Stimulated activated CD4-positive, alpha-beta T cell treated with anti-CD3 and anti-CD28 coated beads, Interleukin-4, amount 100 ng/mL, for 1 hour (primary cell): ENCODE measurements at regions not wholly inside any gene's neighbourhood (a gene's known extent, or its start where the extent isn't known, plus 50 kb on each side); places are given as distances from the start of the nearest gene placed in this dataset.
"Not testable (repeated sequence)": the region's sequence is repeated elsewhere in the genome, so short reads cannot be mapped to it uniquely, and the experiment has no call there.

ENCODE experiments used
- DNase-seq: peaks from one replicate; pipeline ENCODE4 v3.0.0-alpha.2; 2020

GRCh38 chr7:146057958-146058357 lies 58.6 kb upstream of the CNTNAP2 start:
- no peak for DNase-seq

GRCh38 chr7:146054909-146055308 lies 61.7 kb upstream of the CNTNAP2 start:
- no peak for DNase-seq

- no peak for DNase-seq
Observed at GRCh38 chr7:146053492-146053891, 63.1 kb upstream of the CNTNAP2 start.

- DNase-seq = not testable (repeated sequence)
Observed at GRCh38 chr7:146043310-146043709, 73.3 kb upstream of the CNTNAP2 start.

- no peak for DNase-seq
Observed at GRCh38 chr7:146028251-146028750, 88.3 kb upstream of the CNTNAP2 start.

GRCh38 chr7:146027243-146027642 lies 89.4 kb upstream of the CNTNAP2 start:
- no peak for DNase-seq

- DNase-seq = no peak
Observed at GRCh38 chr7:146022776-146023175, 93.8 kb upstream of the CNTNAP2 start.

GRCh38 chr7:146019041-146020004 lies 97.3 kb upstream of the CNTNAP2 start:
- not testable (repeated sequence) for DNase-seq

GRCh38 chr7:146017366-146017765 lies 99.2 kb upstream of the CNTNAP2 start:
- DNase-seq = not testable (repeated sequence)

GRCh38 chr7:146014154-146014553 lies 102.4 kb upstream of the CNTNAP2 start:
- not testable (repeated sequence) for DNase-seq

GRCh38 chr7:146008293-146008692 lies 108.3 kb upstream of the CNTNAP2 start:
- no peak for DNase-seq

- DNase-seq = no peak
Observed at GRCh38 chr7:146004805-146005204, 111.8 kb upstream of the CNTNAP2 start.

- no peak for DNase-seq
Observed at GRCh38 chr7:146002431-146003078, 114.0 kb upstream of the CNTNAP2 start.

- DNase-seq = no peak
Observed at GRCh38 chr7:146002008-146002407, 114.6 kb upstream of the CNTNAP2 start.

- DNase-seq = no peak
Observed at GRCh38 chr7:146000882-146001281, 115.7 kb upstream of the CNTNAP2 start.

GRCh38 chr7:145989469-145989868 lies 127.1 kb upstream of the CNTNAP2 start:
- DNase-seq = no peak

- DNase-seq = no peak
Observed at GRCh38 chr7:145986248-145986874, 130.2 kb upstream of the CNTNAP2 start.

- no peak for DNase-seq
Observed at GRCh38 chr7:145978769-145979168, 137.8 kb upstream of the CNTNAP2 start.

GRCh38 chr7:145959981-145960380 lies 156.6 kb upstream of the CNTNAP2 start:
- no peak for DNase-seq

- DNase-seq = no peak
Observed at GRCh38 chr7:145957160-145957890, 159.3 kb upstream of the CNTNAP2 start.

GRCh38 chr7:145951566-145951965 lies 165.0 kb upstream of the CNTNAP2 start:
- DNase-seq = no peak

- no peak for DNase-seq
Observed at GRCh38 chr7:145928937-145929336, 187.7 kb upstream of the CNTNAP2 start.

GRCh38 chr7:145919712-145920111 lies 196.9 kb upstream of the CNTNAP2 start:
- no peak for DNase-seq
